NCI-H1436 (cell line): ENCODE measurements at regions not wholly inside any gene's neighbourhood (a gene's known extent, or its start where the extent isn't known, plus 50 kb on each side); places are given as distances from the start of the nearest gene placed in this dataset.
"Not testable (repeated sequence)": the region's sequence is repeated elsewhere in the genome, so short reads cannot be mapped to it uniquely, and the experiment has no call there.

Source experiments
- DNase-seq: peaks from one replicate; lab custom pipeline; 2025; lab: John Stamatoyannopoulos, UW

DNA sequence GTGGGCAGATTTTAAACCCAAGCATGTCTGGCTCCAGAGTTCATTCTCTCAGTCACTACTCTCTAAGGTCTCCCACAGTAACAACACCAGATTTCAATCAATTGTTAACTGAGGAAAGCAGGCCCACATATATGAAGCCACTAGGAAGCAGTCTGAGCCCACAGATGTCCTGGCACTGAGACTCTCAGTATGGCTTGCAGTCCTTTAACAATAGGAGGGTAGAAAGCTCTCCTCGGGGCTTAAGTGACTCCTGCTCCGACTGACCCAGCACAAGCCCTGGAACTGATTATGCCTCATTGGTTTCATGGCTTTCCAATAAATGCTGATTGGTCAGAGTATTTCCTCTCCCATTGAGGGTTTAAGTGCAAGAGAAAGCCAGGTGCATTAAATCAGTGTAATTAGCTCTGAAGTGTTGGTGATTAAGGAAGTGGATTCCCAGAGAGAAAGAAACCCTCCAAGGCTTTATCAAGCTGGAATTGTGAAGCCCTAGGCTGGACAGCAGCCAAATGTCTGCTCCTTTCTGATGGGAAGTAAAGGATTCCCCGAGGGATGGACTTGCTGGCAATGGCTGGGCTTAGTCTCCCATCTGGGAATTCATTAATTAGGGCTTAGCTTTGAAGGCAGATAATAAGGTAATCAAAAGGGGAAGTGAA, 76.6 kb upstream of the PROKR2 start:
- peak; percentile 46 for DNase-seq

DNA sequence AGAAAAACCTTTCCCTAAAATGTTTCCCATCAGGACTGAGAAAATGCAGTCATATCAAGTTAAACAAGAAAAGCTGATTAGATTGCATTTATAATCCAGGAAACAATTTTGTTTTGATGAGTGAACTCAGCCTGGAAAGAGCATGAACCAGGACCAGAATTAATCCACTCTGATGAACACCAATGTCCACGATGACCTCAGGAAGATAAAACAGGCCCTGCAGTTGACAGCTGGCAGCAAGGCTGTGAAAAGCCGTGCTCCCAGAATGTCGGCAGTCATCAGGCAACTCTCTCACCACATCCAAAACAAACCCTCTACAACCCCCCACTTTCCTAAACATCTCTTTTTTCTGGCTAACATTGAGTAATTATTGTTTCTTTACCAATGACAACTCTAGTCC, 74.0 kb upstream of the PROKR2 start:
- no peak for DNase-seq

DNA sequence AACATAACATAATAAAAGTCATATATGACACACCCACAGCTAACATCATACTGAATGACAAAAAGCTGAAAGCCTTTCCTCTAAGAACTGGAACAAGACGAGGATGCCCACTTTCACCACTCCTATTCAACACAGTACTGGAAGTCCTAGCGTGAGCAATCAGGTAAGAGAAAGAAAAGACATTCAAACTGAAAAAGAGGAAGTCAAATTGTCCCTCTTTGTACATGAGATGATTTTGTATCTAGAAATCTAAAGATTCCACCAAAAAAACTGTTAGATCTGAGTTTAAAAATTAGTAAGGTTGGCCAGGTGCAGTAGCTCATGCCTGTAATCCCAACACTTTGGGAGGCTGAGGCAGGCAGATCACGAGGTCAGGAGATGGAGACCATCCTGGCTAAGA, 70.1 kb upstream of the PROKR2 start:
- DNase-seq = not testable (repeated sequence)

- DNase-seq = not testable (repeated sequence)
Observed at GRCh38 chr20:5381527-5381926, 64.8 kb upstream of the PROKR2 start.

- DNase-seq = no peak
Observed at GRCh38 chr20:5377484-5377883, 60.7 kb upstream of the PROKR2 start.

DNA sequence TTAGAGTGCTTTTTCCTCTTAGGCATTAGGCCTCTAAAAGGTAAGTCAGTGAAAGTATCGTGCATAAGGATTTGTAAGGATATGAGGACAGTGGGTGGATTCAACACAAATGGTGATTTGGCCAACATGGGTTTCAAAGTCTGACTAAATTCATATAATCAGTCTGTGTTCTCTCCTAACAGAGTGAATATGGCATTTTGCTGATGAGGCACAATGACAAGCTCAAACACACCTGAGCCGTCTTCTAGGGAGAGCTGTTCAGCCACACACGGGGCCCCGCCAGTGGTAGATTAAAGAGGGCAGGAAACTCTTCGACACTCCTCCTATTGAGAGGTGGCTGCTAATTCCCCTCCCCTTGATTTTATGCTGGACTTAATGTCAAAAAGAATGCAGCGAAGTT, 59.5 kb upstream of the PROKR2 start:
- no peak for DNase-seq

DNA sequence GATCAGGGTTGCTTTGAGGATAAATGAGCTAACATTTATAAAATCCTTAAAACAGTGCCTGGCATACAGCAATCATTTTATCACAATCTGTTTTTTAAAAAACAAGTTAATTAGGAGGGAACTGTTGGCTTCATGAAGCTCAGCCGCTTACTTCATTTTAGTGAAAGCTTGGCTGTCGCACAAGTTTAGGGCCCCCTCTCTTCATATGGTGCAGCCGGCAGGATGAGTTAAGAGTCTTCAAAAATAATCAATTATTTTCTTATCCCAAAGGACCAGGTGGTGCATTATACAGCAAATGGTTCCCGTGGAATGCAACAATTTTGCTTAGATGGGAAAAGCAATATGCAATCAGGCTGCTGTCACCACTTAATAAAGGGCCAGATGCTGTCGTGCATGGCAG, 57.4 kb upstream of the PROKR2 start:
- no peak for DNase-seq

DNA sequence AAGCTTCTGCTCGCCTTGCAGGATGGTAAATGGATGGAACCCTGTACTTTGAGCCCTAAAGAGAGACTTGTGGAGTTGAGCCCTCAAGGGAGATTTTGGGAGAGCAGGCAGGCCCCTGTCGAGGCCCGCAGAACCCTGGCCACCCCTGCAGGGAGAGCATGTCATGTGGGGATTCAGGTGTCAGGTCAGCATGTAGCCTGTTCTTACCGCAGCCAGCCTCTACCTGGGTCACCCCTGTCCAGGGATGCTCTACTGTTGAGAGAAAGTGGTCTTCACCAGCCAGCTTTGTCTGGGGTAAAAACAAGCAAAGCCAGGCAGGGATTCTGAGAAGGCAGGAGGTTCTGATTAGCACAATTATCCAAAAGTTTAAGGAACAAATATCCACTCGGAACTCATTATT, 55.6 kb upstream of the PROKR2 start:
- DNase-seq = no peak

DNA sequence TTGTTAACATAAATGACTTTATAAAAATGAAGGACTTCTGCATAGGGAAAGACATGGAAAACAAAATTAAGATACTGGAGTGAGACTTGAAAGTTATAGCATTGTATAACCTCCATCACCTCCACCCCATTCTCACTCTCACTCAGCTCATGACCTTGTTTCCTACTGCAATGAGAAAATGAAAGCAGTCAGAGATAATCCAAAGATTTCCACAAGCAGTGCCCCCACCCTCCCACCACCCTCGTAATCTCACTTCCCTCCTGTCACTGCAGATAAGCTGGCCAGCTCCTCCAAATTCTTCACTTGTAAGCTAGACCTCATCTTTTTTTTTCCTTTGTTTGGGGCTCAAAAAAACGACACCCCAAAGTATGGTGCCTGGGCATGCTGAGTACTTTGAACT, 52.9 kb upstream of the PROKR2 start:
- no peak for DNase-seq
